ENCODE measurements at regions not wholly inside any gene's neighbourhood (a gene's known extent, or its start where the extent isn't known, plus 50 kb on each side); places are given as distances from the start of the nearest gene placed in this dataset.

GRCh38 chr13:59409211-59409610 is 754.5 kb downstream of the DIAPH3 start:
- TF ChIP-seq POLR2A (IDR thresholded peaks at IDR 0.05), result no peak
- TF ChIP-seq CTCF (IDR thresholded peaks at IDR 0.05), result peak in 1 of 7 experiments; percentile 6
